HG03135 (cell line): ENCODE measurements at regions not wholly inside any gene's neighbourhood (a gene's known extent, or its start where the extent isn't known, plus 50 kb on each side); places are given as distances from the start of the nearest gene placed in this dataset.
A peak's percentile ranks its signal among the peaks of the same experiment; 100 is the strongest.

Source experiments
- ATAC-seq: cut with Tn5 transposase; IDR thresholded peaks from one replicate; pipeline ENCODE4 v1.9.1; 2021; ENCODE audit warnings: mild to moderate bottlenecking, moderate library complexity; ENCODE audit not compliant: unreplicated experiment

- no peak for ATAC-seq
Measured at GRCh38 chr11:92382311-92382710, 157.7 kb downstream of the FAT3 start.

- no peak for ATAC-seq
Measured at GRCh38 chr11:92383430-92383829, 158.8 kb downstream of the FAT3 start.

- ATAC-seq = no peak
Measured at GRCh38 chr11:92384358-92384757, 159.7 kb downstream of the FAT3 start.

GRCh38 chr11:92384802-92385201, 160.2 kb downstream of the FAT3 start:
- no peak for ATAC-seq

GRCh38 chr11:92386577-92386976, 162.0 kb downstream of the FAT3 start:
- ATAC-seq = no peak

- no peak for ATAC-seq
Measured at GRCh38 chr11:92387859-92388258, 163.2 kb downstream of the FAT3 start.

- no peak for ATAC-seq
Measured at GRCh38 chr11:92388380-92388779, 163.8 kb downstream of the FAT3 start.

GRCh38 chr11:92390783-92391182, 166.2 kb downstream of the FAT3 start:
- ATAC-seq = no peak

- ATAC-seq = no peak
Measured at GRCh38 chr11:92391364-92391763, 166.7 kb downstream of the FAT3 start.

- ATAC-seq = no peak
Measured at GRCh38 chr11:92391808-92392207, 167.2 kb downstream of the FAT3 start.

- ATAC-seq = no peak
Measured at GRCh38 chr11:92393218-92393617, 168.6 kb downstream of the FAT3 start.

- ATAC-seq = no peak
Measured at GRCh38 chr11:92396133-92396532, 171.5 kb downstream of the FAT3 start.

GRCh38 chr11:92397221-92397755, 172.7 kb downstream of the FAT3 start:
- no peak for ATAC-seq

GRCh38 chr11:92399705-92400104, 175.1 kb downstream of the FAT3 start:
- no peak for ATAC-seq

GRCh38 chr11:92401520-92401919, 176.9 kb downstream of the FAT3 start:
- ATAC-seq = no peak

GRCh38 chr11:92406472-92406871, 181.9 kb downstream of the FAT3 start:
- ATAC-seq = no peak

GRCh38 chr11:92409355-92409754, 184.7 kb downstream of the FAT3 start:
- ATAC-seq = no peak

GRCh38 chr11:92409956-92410355, 185.3 kb downstream of the FAT3 start:
- no peak for ATAC-seq

GRCh38 chr11:92410526-92410925, 185.9 kb downstream of the FAT3 start:
- ATAC-seq = no peak

GRCh38 chr11:92411431-92411830, 186.8 kb downstream of the FAT3 start:
- ATAC-seq = no peak

- peak; percentile 75 for ATAC-seq
Measured at GRCh38 chr11:92413757-92414513, 189.3 kb downstream of the FAT3 start.

- no peak for ATAC-seq
Measured at GRCh38 chr11:92416971-92417725, 192.5 kb downstream of the FAT3 start.
